Thymus (tissue), 11 donors: ENCODE measurements at regions not wholly inside any gene's neighbourhood (a gene's known extent, or its start where the extent isn't known, plus 50 kb on each side); places are given as distances from the start of the nearest gene placed in this dataset.
"Not testable (repeated sequence)": the region's sequence is repeated elsewhere in the genome, so short reads cannot be mapped to it uniquely, and the experiment has no call there.

Source experiments
- DNase-seq, 9 donors: peaks; one replicate each; pipeline ENCODE4 v3.0.0-alpha.2; 2013; ENCODE audit warnings: low spot score in 9 of 9, low read depth in 6 of 9, missing footprints in 1 of 9
- H3K27ac ChIP-seq, 2 donors: one replicate each; pipeline ENCODE4 v1.5.1; 2013; ENCODE audit warnings: control low read depth in 1 of 2, low read depth in 1 of 2, low read length in 1 of 2, mild to moderate bottlenecking in 1 of 2, moderate library complexity in 1 of 2
- H3K27me3 ChIP-seq, 2 donors: one replicate each; pipeline ENCODE4 v1.5.1; 2013; ENCODE audit warnings: low read length in 1 of 2; ENCODE audit not compliant: control insufficient read depth in 2 of 2, insufficient read depth in 1 of 2
- H3K36me3 ChIP-seq, 2 donors: one replicate each; pipeline ENCODE4 v1.5.1; 2013; ENCODE audit warnings: low read length in 1 of 2, mild to moderate bottlenecking in 1 of 2, moderate library complexity in 1 of 2; ENCODE audit not compliant: control insufficient read depth in 2 of 2, insufficient read depth in 2 of 2
- H3K4me1 ChIP-seq, 2 donors: one replicate each; pipeline ENCODE4 v1.5.1; 2013; ENCODE audit warnings: low read length in 2 of 2; ENCODE audit not compliant: control insufficient read depth in 2 of 2, insufficient read depth in 2 of 2
- H3K4me3 ChIP-seq, 2 donors: one replicate each; pipeline ENCODE4 v1.5.1; 2013; ENCODE audit warnings: low read length in 2 of 2, control low read depth in 1 of 2, mild to moderate bottlenecking in 1 of 2
- H3K9me3 ChIP-seq, 2 donors: one replicate each; pipeline ENCODE4 v1.5.1; 2013; ENCODE audit warnings: low read length in 1 of 2, mild to moderate bottlenecking in 1 of 2; ENCODE audit not compliant: control insufficient read depth in 2 of 2, insufficient read depth in 1 of 2
- WGBS: extraction: QIAGEN DNeasy Blood & Tissue Kit; methylation state at CpG from one replicate; pipeline ENCODE4 v1.1.7; 2013; 5-methylcytosine and 5-hydroxymethylcytosine counted together
- donor health status: healthy.

DNA sequence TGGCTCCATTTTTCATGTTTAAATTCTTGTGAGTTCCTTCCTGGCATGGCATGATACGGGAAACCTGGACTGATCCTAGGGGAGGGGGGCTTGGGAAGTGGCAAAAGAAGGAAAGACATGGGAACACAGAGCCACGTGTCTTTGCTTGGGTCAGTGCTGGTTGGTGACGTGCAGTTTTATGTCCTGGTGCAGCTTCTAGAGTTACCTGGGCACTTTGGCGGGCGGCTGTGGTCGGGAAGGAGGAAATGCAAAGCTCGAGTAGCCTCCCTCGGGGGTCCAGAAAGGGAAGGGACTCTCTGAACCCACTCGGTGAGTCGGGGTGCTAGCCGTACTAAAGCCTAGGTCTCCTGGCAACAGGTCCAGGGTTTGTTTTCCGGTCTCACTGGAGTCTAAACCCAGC is 94.6 kb downstream of the APOB start:
- H3K4me1 ChIP-seq, result no peaks in the 10 kb centered on the region
- H3K9me3 ChIP-seq, result no peaks in the 10 kb centered on the region
- no peak for DNase-seq
- WGBS, result 74% methylated on average over 12 of the region's 12 CpGs
- no peaks in the 10 kb centered on the region for H3K27me3 ChIP-seq
- no peak overlapping the region for H3K4me3 ChIP-seq
- H3K36me3 ChIP-seq, result no peaks in the 10 kb centered on the region
- no peak overlapping the region for H3K27ac ChIP-seq

DNA sequence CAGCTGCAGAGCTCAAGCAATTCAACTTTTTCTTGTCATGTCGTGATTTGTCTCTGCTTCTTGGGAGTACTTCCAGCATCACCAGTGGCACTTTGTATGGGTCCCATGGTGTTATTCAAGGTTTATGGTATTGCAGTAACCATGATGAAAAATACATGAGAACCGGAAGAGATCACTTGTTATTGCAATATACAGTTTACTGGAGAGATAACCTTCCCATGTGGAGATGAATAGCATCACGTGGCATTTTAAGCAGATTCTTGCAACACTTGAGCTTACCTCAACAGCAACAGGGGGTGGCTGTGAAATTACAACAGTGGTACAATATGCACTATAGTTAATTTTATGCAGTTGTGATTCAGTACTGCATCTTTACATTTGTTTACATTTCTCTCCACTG is 97.4 kb downstream of the APOB start:
- Histone ChIP-seq H3K4me1 (no peaks in the 10 kb centered on the region), H3K36me3 (no peaks in the 10 kb centered on the region), H3K4me3 (no peak overlapping the region), H3K27ac (no peak overlapping the region), H3K27me3 (no peaks in the 10 kb centered on the region), H3K9me3 (peaks cover 0 to 1% of the 10 kb centered on the region in 2 donors)
- DNase-seq, result no peak
- WGBS, result 91% methylated on average over 3 of the region's 3 CpGs

- not testable (repeated sequence) for H3K4me3 ChIP-seq, H3K36me3 ChIP-seq, DNase-seq, H3K27ac ChIP-seq, H3K4me1 ChIP-seq, H3K9me3 ChIP-seq, H3K27me3 ChIP-seq
- WGBS, result 87% methylated on average over 6 of the region's 6 CpGs
These were observed 100.2 kb downstream of the APOB start for GRCh38 chr2:20943721-20944120.

GRCh38 chr2:20942646-20943125 is 101.2 kb downstream of the APOB start:
- no peaks in the 10 kb centered on the region for H3K27me3 ChIP-seq
- H3K36me3 ChIP-seq, result no peaks in the 10 kb centered on the region
- DNase-seq, result no peak
- no peak overlapping the region for H3K27ac ChIP-seq
- H3K9me3 ChIP-seq, result peaks cover 0 to 1% of the 10 kb centered on the region in 2 donors
- H3K4me3 ChIP-seq, result no peak overlapping the region
- WGBS, result 83% methylated on average over 5 of the region's 5 CpGs
- H3K4me1 ChIP-seq, result no peaks in the 10 kb centered on the region

- WGBS, result 96% methylated on average over 7 of the region's 7 CpGs
- Histone ChIP-seq H3K27me3 (no peaks in the 10 kb centered on the region), H3K4me3 (no peak overlapping the region), H3K36me3 (no peaks in the 10 kb centered on the region), H3K4me1 (no peaks in the 10 kb centered on the region), H3K27ac (no peak overlapping the region), H3K9me3 (peaks cover 0 to 1% of the 10 kb centered on the region in 2 donors)
- DNase-seq, result no peak
These were observed 103.0 kb downstream of the APOB start for GRCh38 chr2:20940856-20941255.

GRCh38 chr2:20939931-20940795 is 103.7 kb downstream of the APOB start:
- no peaks in the 10 kb centered on the region for H3K4me1 ChIP-seq
- H3K27me3 ChIP-seq, result no peaks in the 10 kb centered on the region
- no peak overlapping the region for H3K4me3 ChIP-seq
- H3K36me3 ChIP-seq, result no peaks in the 10 kb centered on the region
- DNase-seq, result no peak
- peaks cover 0 to 1% of the 10 kb centered on the region in 2 donors for H3K9me3 ChIP-seq
- H3K27ac ChIP-seq, result no peak overlapping the region
- WGBS, result 86% methylated on average over 13 of the region's 13 CpGs

- no peaks in the 10 kb centered on the region for H3K4me1 ChIP-seq
- no peaks in the 10 kb centered on the region for H3K27me3 ChIP-seq
- H3K36me3 ChIP-seq, result no peaks in the 10 kb centered on the region
- no peak overlapping the region for H3K27ac ChIP-seq
- 76% methylated on average over 1 of the region's 1 CpG for WGBS
- no peaks in the 10 kb centered on the region for H3K9me3 ChIP-seq
- DNase-seq, result no peak
- no peak overlapping the region for H3K4me3 ChIP-seq
These were observed 106.5 kb downstream of the APOB start for GRCh38 chr2:20937353-20937752.

DNA sequence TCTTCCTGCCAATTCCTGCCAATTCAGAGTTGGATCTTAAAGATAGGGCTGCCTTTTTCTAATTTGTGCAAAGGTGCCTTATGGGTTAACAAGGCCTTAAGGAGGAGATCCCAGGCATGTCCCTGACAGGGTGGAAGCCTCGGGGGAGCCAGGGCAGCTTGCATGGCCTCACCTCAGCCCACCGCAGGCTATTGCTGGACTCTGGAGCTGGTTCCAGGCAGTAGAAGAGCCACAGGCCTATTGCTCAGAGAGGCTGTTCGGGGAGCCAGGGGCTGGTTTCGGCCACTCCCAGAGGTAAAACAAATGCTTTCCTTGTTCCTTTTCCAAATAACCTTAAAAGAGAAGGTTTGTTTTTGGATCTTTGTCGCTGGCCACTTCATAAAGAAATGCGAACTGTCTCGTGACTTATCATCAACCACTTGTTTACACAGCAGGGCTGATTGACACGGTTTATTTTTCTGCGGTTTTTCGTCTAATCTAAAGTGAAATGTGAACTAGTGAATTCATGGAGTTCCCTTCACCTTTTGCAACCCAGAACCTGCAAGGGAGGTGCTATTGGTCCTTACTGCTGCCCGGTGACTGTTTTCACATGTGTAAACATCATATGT is 108.6 kb downstream of the APOB start:
- no peaks in the 10 kb centered on the region for H3K4me1 ChIP-seq
- H3K4me3 ChIP-seq, result no peak overlapping the region
- no peaks in the 10 kb centered on the region for H3K9me3 ChIP-seq
- H3K36me3 ChIP-seq, result no peaks in the 10 kb centered on the region
- no peak overlapping the region for H3K27ac ChIP-seq
- no peak for DNase-seq
- 88% methylated on average over 11 of the region's 11 CpGs for WGBS
- no peaks in the 10 kb centered on the region for H3K27me3 ChIP-seq

DNA sequence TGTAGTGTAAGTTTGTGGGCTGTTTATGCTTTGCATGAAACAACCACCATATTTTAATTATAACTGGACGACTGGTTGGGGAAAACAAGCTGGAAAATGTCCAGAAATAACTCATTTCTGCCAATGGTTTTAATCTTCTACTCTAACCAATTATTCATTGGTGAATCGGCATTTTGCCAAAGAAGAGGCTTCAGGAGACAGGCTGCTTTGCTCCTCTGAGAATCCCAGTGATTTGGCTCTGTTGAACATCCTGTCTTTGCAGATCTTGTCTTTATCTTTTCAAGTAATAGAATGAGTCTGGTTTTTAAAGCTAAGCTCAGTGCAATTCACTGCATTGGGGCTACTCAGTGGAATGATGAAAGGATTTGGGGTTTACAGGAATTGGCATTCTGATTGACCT is 109.6 kb downstream of the APOB start:
- WGBS, result 65% methylated on average over 2 of the region's 2 CpGs
- no peak overlapping the region for H3K4me3 ChIP-seq
- H3K9me3 ChIP-seq, result no peaks in the 10 kb centered on the region
- no peaks in the 10 kb centered on the region for H3K27me3 ChIP-seq
- no peaks in the 10 kb centered on the region for H3K4me1 ChIP-seq
- no peaks in the 10 kb centered on the region for H3K36me3 ChIP-seq
- no peak for DNase-seq
- no peak overlapping the region for H3K27ac ChIP-seq
